ENCODE measurements at regions not wholly inside any gene's neighbourhood (a gene's known extent, or its start where the extent isn't known, plus 50 kb on each side); places are given as distances from the start of the nearest gene placed in this dataset.

GRCh38 chr4:22991576-22991975, 298.8 kb downstream of the GBA3 start:
- H3K9me3 ChIP-seq (replicated peaks in 1 of 3), result no peaks in the 10 kb centered on the region
- H3K27me3 ChIP-seq, result no peaks in the 10 kb centered on the region
- 42 to 51% (median 46%) methylated on average over 1 of the region's 1 CpG for WGBS, 4 donors
- no peaks in the 10 kb centered on the region for H3K36me3 ChIP-seq (replicated peaks in 1 of 2)
- TF ChIP-seq CTCF (IDR thresholded peaks at IDR 0.05) (no peak), POLR2A (IDR thresholded peaks at IDR 0.05) (no peak)
- DNase-seq, result no peak
- no peak overlapping the region for H3K27ac ChIP-seq
- H3K4me1 ChIP-seq (replicated peaks in 1 of 2), result no peaks in the 10 kb centered on the region
- H3K4me3 ChIP-seq, result no peak overlapping the region
- intact Hi-C loops (cut with DNase I), result no loop called here

DNA sequence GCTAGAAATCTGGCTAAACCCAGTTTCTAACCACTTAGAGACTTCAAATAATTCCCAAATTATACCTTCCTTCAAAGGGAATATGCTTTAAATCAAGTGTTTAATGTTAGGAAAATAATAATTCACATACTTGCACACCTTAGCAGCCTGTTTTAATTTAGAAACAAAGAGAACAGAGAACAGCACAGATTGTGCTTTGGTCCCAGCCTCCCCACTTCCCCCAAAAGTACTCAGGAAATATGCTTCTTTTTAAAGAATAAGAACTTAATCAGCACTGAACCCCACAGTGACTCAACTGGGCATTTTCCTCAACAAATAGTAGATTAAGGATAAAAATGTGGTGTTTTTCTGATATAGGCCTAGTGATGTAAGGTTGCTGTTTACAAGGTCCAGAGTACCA, 295.8 kb downstream of the GBA3 start:
- DNase-seq, result no peak
- Histone ChIP-seq H3K27ac (no peak overlapping the region), H3K27me3 (no peaks in the 10 kb centered on the region), H3K9me3 (replicated peaks in 1 of 3) (no peaks in the 10 kb centered on the region), H3K36me3 (replicated peaks in 1 of 2) (no peaks in the 10 kb centered on the region), H3K4me3 (no peak overlapping the region), H3K4me1 (replicated peaks in 1 of 2) (no peaks in the 10 kb centered on the region)
- intact Hi-C loops (cut with DNase I), result no loop called here
- no peak for TF ChIP-seq POLR2A (IDR thresholded peaks at IDR 0.05)
- TF ChIP-seq CTCF (IDR thresholded peaks at IDR 0.05), result no peak

DNA sequence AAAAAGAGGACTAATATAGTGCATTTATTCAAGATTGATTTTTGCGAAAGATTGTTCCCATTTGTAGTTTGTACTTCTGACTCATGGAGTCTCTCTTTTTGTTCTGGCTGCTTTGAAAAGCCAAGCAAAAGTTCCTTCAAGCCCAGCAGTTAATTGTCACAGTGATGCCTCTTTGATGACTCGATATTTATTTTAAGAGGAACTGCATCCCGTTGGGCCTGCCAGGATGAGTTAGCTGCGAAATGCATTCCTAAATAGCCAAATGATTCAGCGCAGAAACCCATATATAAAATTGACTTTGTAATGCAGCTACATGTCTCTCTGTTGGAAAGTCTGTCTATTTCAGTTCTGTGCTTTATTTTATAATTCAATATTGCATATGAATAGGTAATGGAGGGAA, 295.1 kb downstream of the GBA3 start:
- Histone ChIP-seq H3K4me3 (no peak overlapping the region), H3K9me3 (replicated peaks in 1 of 3) (no peaks in the 10 kb centered on the region), H3K27ac (no peak overlapping the region), H3K4me1 (replicated peaks in 1 of 2) (no peaks in the 10 kb centered on the region), H3K36me3 (replicated peaks in 1 of 2) (no peaks in the 10 kb centered on the region), H3K27me3 (no peaks in the 10 kb centered on the region)
- WGBS, 4 donors, result 64 to 75% (median 73%) methylated on average over 5 of the region's 5 CpGs
- TF ChIP-seq POLR2A (IDR thresholded peaks at IDR 0.05), result no peak
- no peak for TF ChIP-seq CTCF (IDR thresholded peaks at IDR 0.05)
- DNase-seq, result no peak
- intact Hi-C loops (cut with DNase I), result no loop called here

DNA sequence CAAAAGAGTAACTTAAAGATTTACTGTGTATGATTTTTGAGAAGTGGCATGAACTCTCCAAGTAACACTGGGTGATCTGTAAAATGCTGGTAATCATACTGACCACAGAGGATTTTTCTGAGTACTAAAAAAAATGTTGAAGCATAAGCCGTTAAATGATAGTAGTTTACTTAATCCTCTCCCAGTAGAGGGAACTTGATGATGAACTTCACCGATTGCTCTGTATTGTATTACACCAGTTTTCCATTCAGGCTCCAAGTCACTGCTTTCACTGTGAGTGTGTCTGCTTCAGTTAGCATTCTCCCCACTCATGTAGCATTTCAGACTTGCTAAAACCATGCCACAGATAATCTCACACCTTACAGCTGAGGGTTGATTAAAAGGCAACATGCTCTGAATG, 294.1 kb downstream of the GBA3 start:
- WGBS, 4 donors, result 75 to 83% (median 77%) methylated on average over 2 of the region's 2 CpGs
- intact Hi-C loops (cut with DNase I), result no loop called here
- no peak for TF ChIP-seq POLR2A (IDR thresholded peaks at IDR 0.05)

DNA sequence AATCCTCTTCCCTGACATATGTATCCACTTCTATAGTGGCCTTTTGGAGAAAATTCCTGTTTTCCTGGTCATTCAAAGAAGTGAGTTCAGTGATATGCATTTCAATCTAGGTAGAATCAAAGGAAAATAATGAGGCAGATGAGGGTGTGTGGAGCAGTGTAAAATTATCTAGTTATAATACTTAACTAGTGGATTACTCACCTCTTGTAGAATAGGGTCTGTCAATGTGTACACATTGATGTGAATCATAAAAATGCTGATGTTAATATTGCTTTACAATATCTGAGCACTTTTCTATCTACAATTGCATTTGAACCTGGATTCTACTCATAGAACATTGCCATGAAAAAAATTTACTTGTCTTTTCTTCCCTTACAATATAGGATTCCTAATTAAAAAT, 293.5 kb downstream of the GBA3 start:
- no peak overlapping the region for H3K4me3 ChIP-seq
- TF ChIP-seq POLR2A (IDR thresholded peaks at IDR 0.05) (no peak), CTCF (IDR thresholded peaks at IDR 0.05) (no peak)
- H3K9me3 ChIP-seq (replicated peaks in 1 of 3), result no peaks in the 10 kb centered on the region
- no peak for DNase-seq
- no peaks in the 10 kb centered on the region for H3K27me3 ChIP-seq
- no peaks in the 10 kb centered on the region for H3K4me1 ChIP-seq (replicated peaks in 1 of 2)
- intact Hi-C loops (cut with DNase I), result no loop called here
- no peak overlapping the region for H3K27ac ChIP-seq
- H3K36me3 ChIP-seq (replicated peaks in 1 of 2), result no peaks in the 10 kb centered on the region

More for the DNA sequence above, 294.1 kb downstream of the GBA3 start:
- Histone ChIP-seq H3K27ac (no peak overlapping the region), H3K4me1 (replicated peaks in 1 of 2) (no peaks in the 10 kb centered on the region), H3K9me3 (replicated peaks in 1 of 3) (no peaks in the 10 kb centered on the region), H3K36me3 (replicated peaks in 1 of 2) (no peaks in the 10 kb centered on the region), H3K4me3 (no peak overlapping the region), H3K27me3 (no peaks in the 10 kb centered on the region)
- no peak for DNase-seq
